ENCODE measurements at regions not wholly inside any gene's neighbourhood (a gene's known extent, or its start where the extent isn't known, plus 50 kb on each side); places are given as distances from the start of the nearest gene placed in this dataset.

GRCh38 chr17:20938244-20938643, 104.6 kb downstream of the USP22 start:
- Histone ChIP-seq H3K9me1 (replicated peaks; ENCODE audit: control insufficient read depth, extremely low read depth, insufficient read depth, low read length) (no peaks in the 10 kb centered on the region), H3K4me1 (ENCODE audit: control insufficient read depth, extremely low read depth, insufficient read depth, low read length) (peaks cover 33% of the 10 kb centered on the region), H3K79me2 (ENCODE audit: control insufficient read depth, insufficient read depth, low read length) (no peaks in the 10 kb centered on the region), H3K36me3 (ENCODE audit: control insufficient read depth in 2 of 2, extremely low read depth in 1 of 2, insufficient read depth in 2 of 2, low read length in 2 of 2) (no peaks in the 10 kb centered on the region), H3K4me2 (ENCODE audit: insufficient read depth, low read length) (no peak overlapping the region), H3K9ac (replicated peaks; ENCODE audit: extremely low read depth, insufficient read depth, low read length) (no peak overlapping the region), H2AFZ (ENCODE audit: low read depth, low read length) (no peak overlapping the region), H3K4me3 (replicated peaks in 1 of 3; ENCODE audit: insufficient read depth in 1 of 3, low read depth in 1 of 3, low read length in 3 of 3) (no peak overlapping the region), H3K27me3 (ENCODE audit: control insufficient read depth in 2 of 2, insufficient read depth in 2 of 2, low read length in 2 of 2) (no peaks in the 10 kb centered on the region), H3K27ac (ENCODE audit: insufficient read depth, low read depth, low read length) (no peak overlapping the region), H4K20me1 (replicated peaks; ENCODE audit: control insufficient read depth, extremely low read depth, insufficient read depth, low read length) (no peaks in the 10 kb centered on the region), H3K9me3 (replicated peaks; ENCODE audit: control insufficient read depth, insufficient read depth, low read length) (no peaks in the 10 kb centered on the region)
- intact Hi-C loops (cut with micrococcal nuclease) = loop anchor here (5.0 kb wide), 1 partner anchor 54 kb away; no protein-coding TSS in a partner anchor
- no TSS peak for BruUV-seq (replicated peaks)
- FAIRE-seq (no peak), DNase-seq (ENCODE audit: low read depth, low spot score) (no peak)
- ChIA-PET POLR2A (no interaction called here), CTCF (interaction anchor here (1.7 kb wide), 1 partner anchor 136 kb away, joined by 4 read pairs; no protein-coding TSS in a partner anchor)
- dilution Hi-C loops (cut with MboI; ENCODE audit: extremely low pct_ligation_motif_present, low sequenced_read_pairs) = no loop called here
- TF ChIP-seq POLR2A (IDR thresholded peaks at IDR 0.05; ENCODE audit: low read depth, low read length) (no peak), EZH2 (IDR thresholded peaks at IDR 0.05; ENCODE audit: borderline replicate concordance, low read depth, low read length, severe bottlenecking) (no peak), GATA2 (IDR thresholded peaks at IDR 0.05; ENCODE audit: insufficient read depth, insufficient read length, low read depth, low read length) (no peak), JUN (IDR thresholded peaks at IDR 0.05; ENCODE audit: borderline replicate concordance, insufficient read depth, insufficient read length, low read depth) (no peak), MYC (IDR thresholded peaks at IDR 0.05; ENCODE audit: low read depth, low read length) (no peak), POLR2AphosphoS5 (IDR thresholded peaks at IDR 0.05; ENCODE audit: insufficient read depth, low read depth, low read length) (no peak), CTCF (IDR thresholded peaks at IDR 0.05; ENCODE audit: extremely low read depth in 1 of 2, insufficient read depth in 1 of 2, low read depth in 1 of 2, low read length in 2 of 2) (no peak), FOS (IDR thresholded peaks at IDR 0.05; ENCODE audit: borderline replicate concordance, insufficient read depth, low read length) (no peak)
- TF ChIP-seq, protein P1, sequence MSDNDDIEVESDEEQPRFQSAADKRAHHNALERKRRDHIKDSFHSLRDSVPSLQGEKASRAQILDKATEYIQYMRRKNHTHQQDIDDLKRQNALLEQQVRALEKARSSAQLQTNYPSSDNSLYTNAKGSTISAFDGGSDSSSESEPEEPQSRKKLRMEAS (IDR thresholded peaks at IDR 0.05; ENCODE audit: insufficient read depth, insufficient read length) = no peak

Measured in endothelial cell of umbilical vein (primary cell).